Neuronal stem cell (in vitro differentiated cells): ENCODE measurements at regions not wholly inside any gene's neighbourhood (a gene's known extent, or its start where the extent isn't known, plus 50 kb on each side); places are given as distances from the start of the nearest gene placed in this dataset.
"Not testable (repeated sequence)": the region's sequence is repeated elsewhere in the genome, so short reads cannot be mapped to it uniquely, and the experiment has no call there.

Experiments used
- DNase-seq: peaks from one replicate; pipeline ENCODE4 v3.0.0-alpha.2; 2013; ENCODE audit warnings: low spot score
- H2AFZ ChIP-seq: one replicate; pipeline ENCODE4 v1.6.1; 2013; ENCODE audit warnings: mild to moderate bottlenecking, low read length, inconsistent platforms
- H2AK5ac ChIP-seq: 2 replicates; pipeline ENCODE4 v1.6.1; 2013; ENCODE audit warnings: low read depth, mild to moderate bottlenecking, inconsistent platforms, low read length, moderate library complexity, mixed read lengths
- H2BK120ac ChIP-seq: 2 replicates; pipeline ENCODE4 v1.6.1; 2013; ENCODE audit warnings: low read depth, mild to moderate bottlenecking, inconsistent platforms, low read length, moderate library complexity, mixed read lengths
- H2BK12ac ChIP-seq: one replicate; pipeline ENCODE4 v1.6.1; 2013; ENCODE audit warnings: low read length, inconsistent platforms
- H2BK15ac ChIP-seq: 2 replicates; pipeline ENCODE4 v1.6.1; 2013; ENCODE audit warnings: mild to moderate bottlenecking, low read length, inconsistent platforms, mixed read lengths
- H2BK5ac ChIP-seq: one replicate; pipeline ENCODE4 v1.6.1; 2013; ENCODE audit warnings: inconsistent platforms, mild to moderate bottlenecking, low read length, moderate library complexity
- H3K14ac ChIP-seq: one replicate; pipeline ENCODE4 v1.6.1; 2013; ENCODE audit warnings: low read length, inconsistent platforms
- H3K18ac ChIP-seq: 2 replicates; pipeline ENCODE4 v1.6.1; 2013; ENCODE audit warnings: low read length, inconsistent platforms
- H3K23ac ChIP-seq: 2 replicates; pipeline ENCODE4 v1.6.1; 2013; ENCODE audit warnings: low read depth, mild to moderate bottlenecking, mixed read lengths, low read length, inconsistent platforms; ENCODE audit not compliant: poor library complexity
- H3K27ac ChIP-seq: replicated peaks from 3 replicates; pipeline ENCODE4 v1.5.1; 2013; ENCODE audit warnings: low read length, inconsistent platforms
- H3K27me3 ChIP-seq, 3 experiments: 2 replicates each; pipeline ENCODE4 v1.6.1; 2013; ENCODE audit warnings: low read length in 3 of 3, mild to moderate bottlenecking in 2 of 3, inconsistent platforms in 1 of 3, low read depth in 1 of 3, mixed read lengths in 1 of 3, moderate library complexity in 1 of 3; ENCODE audit not compliant: control insufficient read depth in 3 of 3, insufficient read depth in 3 of 3
- H3K36me3 ChIP-seq, 2 donors: replicated peaks in 1 of 2; 2 replicates each; pipeline ENCODE4 v1.6.1; 2013; ENCODE audit warnings: low read length in 2 of 2; ENCODE audit not compliant: control insufficient read depth in 2 of 2, insufficient read depth in 2 of 2
- H3K4ac ChIP-seq: 2 replicates; pipeline ENCODE4 v1.6.1; 2013; ENCODE audit warnings: inconsistent platforms, mild to moderate bottlenecking, low read length, moderate library complexity
- H3K4me1 ChIP-seq, 2 donors: 1 replicate in 1 of 2; 2 replicates in 1 of 2; pipeline ENCODE4 v1.6.1; 2013; ENCODE audit warnings: low read length in 2 of 2, low read depth in 1 of 2; ENCODE audit not compliant: control insufficient read depth in 2 of 2, insufficient read depth in 1 of 2
- H3K4me2 ChIP-seq: one replicate; pipeline ENCODE4 v1.6.1; 2013; ENCODE audit warnings: mild to moderate bottlenecking, low read length, inconsistent platforms; ENCODE audit not compliant: insufficient read depth, poor library complexity, severe bottlenecking
- H3K4me3 ChIP-seq, 2 donors: 2 replicates each; pipeline ENCODE4 v1.5.1; 2013; ENCODE audit warnings: low read length in 2 of 2, mild to moderate bottlenecking in 2 of 2, inconsistent platforms in 1 of 2, moderate library complexity in 1 of 2
- H3K79me1 ChIP-seq: one replicate; pipeline ENCODE4 v1.6.1; 2013; ENCODE audit warnings: low read depth, mild to moderate bottlenecking, inconsistent platforms, low read length, moderate library complexity
- H3K9ac ChIP-seq: one replicate; pipeline ENCODE4 v1.6.1; 2013; ENCODE audit warnings: mild to moderate bottlenecking, low read depth, low read length, inconsistent platforms; ENCODE audit not compliant: poor library complexity
- H3K9me3 ChIP-seq, 2 donors: replicated peaks in 1 of 2; 2 replicates each; pipeline versions ENCODE3 to v1.6.1; 2013; ENCODE audit warnings: low read length in 2 of 2, mild to moderate bottlenecking in 2 of 2, inconsistent platforms in 1 of 2, low read depth in 1 of 2, mixed read lengths in 1 of 2, moderate library complexity in 1 of 2; ENCODE audit not compliant: control insufficient read depth in 2 of 2, insufficient read depth in 1 of 2
- H4K8ac ChIP-seq: one replicate; pipeline ENCODE4 v1.6.1; 2013; ENCODE audit warnings: low read depth, mild to moderate bottlenecking, inconsistent platforms, low read length, moderate library complexity
- H4K91ac ChIP-seq: one replicate; pipeline ENCODE4 v1.6.1; 2013; ENCODE audit warnings: low read length, low read depth, mild to moderate bottlenecking, inconsistent platforms; ENCODE audit not compliant: poor library complexity
- WGBS, 2 donors: extraction: QIAGEN DNeasy Blood & Tissue Kit; methylation state at CpG; one replicate each; pipeline ENCODE4 v1.1.7; 2013; ENCODE audit warnings: missing lambda C conversion rate in 2 of 2, mixed read lengths in 1 of 2; ENCODE audit not compliant: insufficient read length in 2 of 2, insufficient replicate concordance in 1 of 2; ENCODE audit errors: extremely low coverage in 2 of 2; 5-methylcytosine and 5-hydroxymethylcytosine counted together

DNA sequence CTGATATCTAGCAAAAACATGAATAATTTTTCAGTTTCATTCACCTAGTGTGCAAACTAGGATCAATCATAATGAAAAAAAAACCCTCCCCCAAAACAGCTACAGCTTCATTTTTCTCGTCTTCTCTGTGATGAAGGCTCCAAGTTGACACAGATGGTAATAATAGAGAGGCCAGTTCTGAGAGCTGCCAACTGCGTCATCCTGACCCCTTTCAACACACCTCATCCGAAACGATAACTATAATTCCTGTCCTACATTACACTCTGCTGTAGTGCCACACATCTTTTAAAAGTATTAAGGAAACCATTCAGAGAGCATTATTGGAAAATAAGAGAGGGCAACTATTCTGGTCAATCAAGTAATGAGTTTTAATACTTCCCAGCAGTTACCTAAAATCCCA is 962.3 kb upstream of the ADAMTS5 start:
- not testable (repeated sequence) for H3K9me3 ChIP-seq, H2BK120ac ChIP-seq

GRCh38 chr21:27928534-27929115 is 961.7 kb upstream of the ADAMTS5 start:
- not testable (repeated sequence) for H4K8ac ChIP-seq, H3K4me3 ChIP-seq, H4K91ac ChIP-seq, H3K9me3 ChIP-seq, H3K4ac ChIP-seq, H2AK5ac ChIP-seq, H3K14ac ChIP-seq, H3K36me3 ChIP-seq, H2BK5ac ChIP-seq, H2AFZ ChIP-seq, H3K18ac ChIP-seq, H3K79me1 ChIP-seq, H2BK120ac ChIP-seq, H2BK15ac ChIP-seq, H3K23ac ChIP-seq, H3K27me3 ChIP-seq, H3K9ac ChIP-seq, H3K4me2 ChIP-seq, H3K27ac ChIP-seq, DNase-seq, H3K4me1 ChIP-seq, H2BK12ac ChIP-seq
- WGBS, 2 donors, result no CpG with 5 or more reads among the region's 3 CpGs

More for the DNA sequence above, 962.3 kb upstream of the ADAMTS5 start:
- H3K36me3 ChIP-seq, H4K8ac ChIP-seq, H3K79me1 ChIP-seq, H4K91ac ChIP-seq, H2BK12ac ChIP-seq, H3K23ac ChIP-seq, H2AK5ac ChIP-seq, DNase-seq, H2AFZ ChIP-seq, H3K27me3 ChIP-seq, H3K27ac ChIP-seq, H3K4me1 ChIP-seq, H2BK5ac ChIP-seq, H3K4me3 ChIP-seq, H2BK15ac ChIP-seq, H3K4ac ChIP-seq, H3K14ac ChIP-seq, H3K4me2 ChIP-seq, H3K9ac ChIP-seq, H3K18ac ChIP-seq: not testable (repeated sequence)
- no CpG with 5 or more reads among the region's 4 CpGs for WGBS, 2 donors

DNA sequence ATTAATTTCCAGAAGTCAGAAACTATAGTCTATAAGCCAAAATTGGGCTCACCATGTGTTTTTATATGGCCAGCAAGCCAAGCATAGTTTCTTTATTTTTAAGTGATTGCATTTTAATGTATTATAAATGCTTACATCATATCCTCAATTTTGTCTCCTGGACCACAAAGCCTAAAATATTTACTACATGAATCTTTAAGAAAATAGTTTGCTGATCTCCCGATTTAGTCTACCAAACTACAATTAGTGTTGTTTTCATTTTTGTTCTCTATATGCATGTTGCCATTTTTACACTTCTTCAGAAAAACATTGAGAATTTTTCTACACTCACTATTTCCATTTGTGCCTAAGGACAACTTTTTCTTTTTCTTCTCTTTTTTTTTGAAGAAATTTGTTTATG is 954.5 kb upstream of the ADAMTS5 start:
- H3K4me1 ChIP-seq, H3K79me1 ChIP-seq, H3K36me3 ChIP-seq, H3K9ac ChIP-seq, H2BK15ac ChIP-seq, H3K27ac ChIP-seq, H2AFZ ChIP-seq, H3K18ac ChIP-seq, H3K4me2 ChIP-seq, DNase-seq, H3K14ac ChIP-seq, H4K8ac ChIP-seq, H2BK12ac ChIP-seq, H2BK120ac ChIP-seq, H3K23ac ChIP-seq, H2AK5ac ChIP-seq, H3K9me3 ChIP-seq, H3K4ac ChIP-seq, H4K91ac ChIP-seq, H2BK5ac ChIP-seq, H3K4me3 ChIP-seq, H3K27me3 ChIP-seq: not testable (repeated sequence)
- WGBS, 2 donors, result no CpG with 5 or more reads among the region's 1 CpG

- H3K27me3 ChIP-seq, H3K27ac ChIP-seq, H3K23ac ChIP-seq, H3K4me1 ChIP-seq, H3K14ac ChIP-seq, DNase-seq, H2AFZ ChIP-seq, H4K91ac ChIP-seq, H3K4ac ChIP-seq, H4K8ac ChIP-seq, H3K79me1 ChIP-seq, H2BK12ac ChIP-seq, H2AK5ac ChIP-seq, H3K4me2 ChIP-seq, H3K4me3 ChIP-seq, H2BK5ac ChIP-seq, H3K9me3 ChIP-seq, H2BK15ac ChIP-seq, H3K9ac ChIP-seq, H3K36me3 ChIP-seq, H3K18ac ChIP-seq, H2BK120ac ChIP-seq: not testable (repeated sequence)
These were observed 951.1 kb upstream of the ADAMTS5 start for GRCh38 chr21:27917966-27918365.
